KMS-11 (cell line): ENCODE measurements at regions not wholly inside any gene's neighbourhood (a gene's known extent, or its start where the extent isn't known, plus 50 kb on each side); places are given as distances from the start of the nearest gene placed in this dataset.

Source experiments
- H2AFZ ChIP-seq: fragments of 200-600 bp; sonication (generic); 2 replicates; pipeline ENCODE4 v1.6.1; 2016; ENCODE audit warnings: antibody characterized with exemption, mixed run types, low read depth
- H3K27ac ChIP-seq: fragments of 200-600 bp; sonication (generic); 2 replicates; pipeline ENCODE4 v1.6.1; 2016; ENCODE audit warnings: mild to moderate bottlenecking, mixed run types
- H3K27me3 ChIP-seq: fragments of 200-600 bp; sonication (generic); 2 replicates; pipeline ENCODE4 v1.6.1; 2017; ENCODE audit warnings: mild to moderate bottlenecking, low read depth, mixed run types, moderate library complexity; ENCODE audit not compliant: insufficient read depth
- H3K36me3 ChIP-seq: fragments of 200-600 bp; sonication (generic); 2 replicates; pipeline ENCODE4 v1.6.1; 2017; ENCODE audit warnings: mild to moderate bottlenecking, mixed run types; ENCODE audit not compliant: insufficient read depth
- H3K4me1 ChIP-seq: fragments of 200-600 bp; sonication (generic); 2 replicates; pipeline ENCODE4 v1.6.1; 2016; ENCODE audit warnings: mild to moderate bottlenecking, low read depth, mixed run types; ENCODE audit not compliant: poor library complexity, severe bottlenecking
- H3K4me2 ChIP-seq: fragments of 200-600 bp; sonication (generic); 2 replicates; pipeline ENCODE4 v1.7.0; 2016; ENCODE audit warnings: mild to moderate bottlenecking, mixed run types
- H3K4me3 ChIP-seq: fragments of 200-600 bp; sonication (generic); IDR thresholded peaks from 2 replicates; pipeline ENCODE4 v1.6.1; 2017; ENCODE audit warnings: low read depth, low read length, mixed read lengths; ENCODE audit not compliant: insufficient read depth
- H3K79me2 ChIP-seq: fragments of 200-600 bp; sonication (generic); 2 replicates; pipeline ENCODE4 v1.6.1; 2016; ENCODE audit warnings: low read depth, mixed run types; ENCODE audit not compliant: insufficient read depth
- H3K9ac ChIP-seq: fragments of 200-600 bp; sonication (generic); 2 replicates; pipeline ENCODE4 v1.6.1; 2016; ENCODE audit warnings: mild to moderate bottlenecking, mixed run types
- H4K20me1 ChIP-seq: fragments of 200-600 bp; sonication (generic); 2 replicates; pipeline ENCODE4 v1.6.1; 2016; ENCODE audit warnings: mild to moderate bottlenecking, mixed run types; ENCODE audit not compliant: insufficient read depth
- TF ChIP-seq, protein P1 (sequence below): fragments of 200-600 bp; sonication (generic); conservative IDR thresholded peaks from 2 replicates; pipeline ENCODE4 v1.6.1; 2017; ENCODE audit warnings: low read depth, mild to moderate bottlenecking, antibody characterized with exemption, low read length, moderate library complexity, mixed read lengths

- no peak overlapping the region for H2AFZ ChIP-seq
- H3K4me1 ChIP-seq: no peaks in the 10 kb centered on the region
- no peak overlapping the region for H3K4me2 ChIP-seq
- no peak overlapping the region for H3K27ac ChIP-seq
- no peaks in the 10 kb centered on the region for H4K20me1 ChIP-seq
- TF ChIP-seq, protein P1, sequence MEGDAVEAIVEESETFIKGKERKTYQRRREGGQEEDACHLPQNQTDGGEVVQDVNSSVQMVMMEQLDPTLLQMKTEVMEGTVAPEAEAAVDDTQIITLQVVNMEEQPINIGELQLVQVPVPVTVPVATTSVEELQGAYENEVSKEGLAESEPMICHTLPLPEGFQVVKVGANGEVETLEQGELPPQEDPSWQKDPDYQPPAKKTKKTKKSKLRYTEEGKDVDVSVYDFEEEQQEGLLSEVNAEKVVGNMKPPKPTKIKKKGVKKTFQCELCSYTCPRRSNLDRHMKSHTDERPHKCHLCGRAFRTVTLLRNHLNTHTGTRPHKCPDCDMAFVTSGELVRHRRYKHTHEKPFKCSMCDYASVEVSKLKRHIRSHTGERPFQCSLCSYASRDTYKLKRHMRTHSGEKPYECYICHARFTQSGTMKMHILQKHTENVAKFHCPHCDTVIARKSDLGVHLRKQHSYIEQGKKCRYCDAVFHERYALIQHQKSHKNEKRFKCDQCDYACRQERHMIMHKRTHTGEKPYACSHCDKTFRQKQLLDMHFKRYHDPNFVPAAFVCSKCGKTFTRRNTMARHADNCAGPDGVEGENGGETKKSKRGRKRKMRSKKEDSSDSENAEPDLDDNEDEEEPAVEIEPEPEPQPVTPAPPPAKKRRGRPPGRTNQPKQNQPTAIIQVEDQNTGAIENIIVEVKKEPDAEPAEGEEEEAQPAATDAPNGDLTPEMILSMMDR: no peak
- no peaks in the 10 kb centered on the region for H3K79me2 ChIP-seq
- no peaks in the 10 kb centered on the region for H3K27me3 ChIP-seq
- no peak overlapping the region for H3K9ac ChIP-seq
- no peak overlapping the region for H3K4me3 ChIP-seq
- H3K36me3 ChIP-seq: no peaks in the 10 kb centered on the region
These were observed 112.0 kb upstream of the NEO1 start for GRCh38 chr15:72940229-72940622.

- TF ChIP-seq, protein P1: no peak
- Histone ChIP-seq H3K4me2 (no peak overlapping the region), H3K9ac (no peak overlapping the region), H2AFZ (no peak overlapping the region), H3K4me3 (no peak overlapping the region), H3K79me2 (no peaks in the 10 kb centered on the region), H3K27me3 (no peaks in the 10 kb centered on the region), H3K36me3 (no peaks in the 10 kb centered on the region), H3K4me1 (no peaks in the 10 kb centered on the region), H3K27ac (no peak overlapping the region), H4K20me1 (no peaks in the 10 kb centered on the region)
These were observed 112.6 kb upstream of the NEO1 start for GRCh38 chr15:72939514-72940228.

DNA sequence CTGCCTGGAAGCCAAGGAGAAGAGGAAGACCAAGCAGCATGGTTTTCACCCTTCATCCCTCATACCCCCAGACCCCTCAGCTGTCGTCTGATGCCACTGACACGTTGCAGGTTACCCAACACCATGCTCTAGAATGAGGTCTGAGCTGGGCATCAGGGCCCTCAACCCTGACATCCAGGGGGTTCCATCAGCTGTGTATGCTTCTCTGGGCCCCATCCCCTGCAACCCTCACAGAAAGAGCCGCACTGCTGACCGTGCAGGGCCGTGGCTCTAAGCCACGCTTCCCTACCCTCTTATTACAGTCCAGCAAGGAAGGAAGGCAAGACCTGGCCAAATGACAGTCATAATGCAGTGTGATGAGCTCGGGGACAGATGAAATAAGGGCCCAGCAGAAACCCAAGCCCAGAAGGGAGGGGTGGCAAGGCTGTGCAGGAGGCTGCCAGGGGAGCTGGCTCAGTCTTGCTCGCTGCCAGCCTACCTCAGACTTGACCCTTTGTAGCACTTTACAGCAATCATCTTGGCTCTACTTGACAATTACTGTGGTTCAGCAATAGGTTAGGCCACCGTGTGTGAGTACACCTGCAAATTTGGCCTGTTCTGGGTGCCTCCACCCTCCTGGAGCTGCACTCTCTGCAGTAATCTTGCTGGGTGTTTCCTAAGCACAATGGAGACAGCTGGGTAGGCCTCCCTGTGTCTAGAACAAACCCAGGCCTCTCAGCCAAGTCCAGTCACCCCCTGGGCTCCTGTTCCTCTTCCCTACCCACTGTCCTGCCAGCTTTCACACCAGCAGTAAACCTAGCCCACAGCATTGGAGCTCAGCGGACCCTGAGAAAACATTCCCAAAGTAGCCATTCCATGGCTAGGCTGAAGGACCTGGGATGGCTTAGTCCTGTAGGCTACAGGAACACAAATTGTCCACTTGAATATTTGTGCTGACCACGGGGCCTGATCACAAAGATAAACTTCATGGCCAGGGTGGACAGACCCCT is 115.3 kb upstream of the NEO1 start:
- Histone ChIP-seq H2AFZ (no peak overlapping the region), H3K9ac (no peak overlapping the region), H3K36me3 (no peaks in the 10 kb centered on the region), H4K20me1 (no peaks in the 10 kb centered on the region), H3K4me3 (no peak overlapping the region), H3K79me2 (no peaks in the 10 kb centered on the region), H3K27me3 (no peaks in the 10 kb centered on the region), H3K4me1 (no peaks in the 10 kb centered on the region), H3K27ac (no peak overlapping the region), H3K4me2 (no peak overlapping the region)
- TF ChIP-seq, protein P1: no peak

DNA sequence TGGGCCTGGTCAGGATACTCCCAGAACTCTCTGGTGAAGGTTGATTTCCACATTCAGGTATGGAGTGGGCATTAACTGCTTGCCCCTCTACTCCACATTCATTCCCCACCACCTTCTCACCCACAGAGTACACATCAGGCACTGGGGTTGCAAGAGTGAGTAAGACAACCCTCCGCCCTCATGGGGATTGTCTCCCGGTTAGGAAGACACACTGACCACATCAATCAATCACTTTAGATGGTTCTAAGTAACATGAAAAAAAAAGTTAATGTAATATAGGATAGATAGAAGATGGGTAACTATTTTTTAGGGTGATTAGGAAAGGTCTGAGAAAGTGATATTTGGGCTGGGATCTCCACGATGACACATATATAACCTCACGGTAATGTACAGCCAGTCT is 116.0 kb upstream of the NEO1 start:
- H3K4me2 ChIP-seq: no peak overlapping the region
- H4K20me1 ChIP-seq: no peaks in the 10 kb centered on the region
- H3K36me3 ChIP-seq: no peaks in the 10 kb centered on the region
- no peak overlapping the region for H2AFZ ChIP-seq
- no peaks in the 10 kb centered on the region for H3K27me3 ChIP-seq
- H3K4me1 ChIP-seq: no peaks in the 10 kb centered on the region
- H3K9ac ChIP-seq: no peak overlapping the region
- H3K27ac ChIP-seq: no peak overlapping the region
- H3K4me3 ChIP-seq: no peak overlapping the region
- TF ChIP-seq, protein P1: no peak
- no peaks in the 10 kb centered on the region for H3K79me2 ChIP-seq
